HG03342 (cell line): ENCODE measurements at regions not wholly inside any gene's neighbourhood (a gene's known extent, or its start where the extent isn't known, plus 50 kb on each side); places are given as distances from the start of the nearest gene placed in this dataset.
A peak's percentile ranks its signal among the peaks of the same experiment; 100 is the strongest.

Experiments
- ATAC-seq: cut with Tn5 transposase; IDR thresholded peaks from one replicate; pipeline ENCODE4 v1.9.1; 2021; ENCODE audit warnings: mild to moderate bottlenecking, moderate library complexity; ENCODE audit not compliant: unreplicated experiment

DNA sequence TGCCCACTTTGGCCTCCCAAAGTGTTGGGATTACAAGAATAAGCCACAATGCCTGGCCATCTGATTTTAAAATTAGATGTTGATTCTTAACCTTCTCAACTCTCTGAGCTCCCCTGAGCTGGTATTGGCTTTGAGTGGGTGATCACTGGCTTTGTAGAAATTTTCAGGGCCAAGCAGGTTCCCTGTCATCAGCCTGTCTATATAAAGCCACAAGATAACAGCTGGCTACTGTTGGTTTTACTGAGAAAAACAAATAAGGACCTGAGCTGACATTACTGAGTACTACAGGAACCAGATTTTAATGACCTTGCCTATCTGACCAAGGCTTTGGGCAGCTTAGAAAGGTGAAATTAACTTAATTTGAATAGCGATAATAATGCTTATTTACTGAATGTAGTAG, 153.6 kb downstream of the MSX2 start:
- ATAC-seq = no peak

DNA sequence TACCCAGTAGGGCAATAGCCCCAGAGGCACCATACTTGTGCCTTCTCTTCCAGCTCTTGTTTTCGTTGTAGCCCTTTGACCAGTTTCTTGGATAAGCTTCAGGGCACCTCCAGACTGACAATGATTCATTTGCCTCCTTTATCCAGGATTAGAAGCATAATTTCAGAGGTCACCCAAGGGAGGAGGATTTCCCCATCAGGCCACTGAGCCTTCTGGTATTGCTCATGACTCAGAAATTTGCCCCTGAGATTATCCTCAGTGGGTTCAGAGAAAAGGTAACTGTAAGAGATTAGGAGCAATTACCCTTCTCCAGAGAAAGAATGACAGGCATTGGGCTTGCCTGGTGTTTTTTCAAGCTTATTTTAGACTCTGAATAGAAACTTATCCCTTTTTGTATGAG, 147.9 kb downstream of the MSX2 start:
- ATAC-seq = no peak

DNA sequence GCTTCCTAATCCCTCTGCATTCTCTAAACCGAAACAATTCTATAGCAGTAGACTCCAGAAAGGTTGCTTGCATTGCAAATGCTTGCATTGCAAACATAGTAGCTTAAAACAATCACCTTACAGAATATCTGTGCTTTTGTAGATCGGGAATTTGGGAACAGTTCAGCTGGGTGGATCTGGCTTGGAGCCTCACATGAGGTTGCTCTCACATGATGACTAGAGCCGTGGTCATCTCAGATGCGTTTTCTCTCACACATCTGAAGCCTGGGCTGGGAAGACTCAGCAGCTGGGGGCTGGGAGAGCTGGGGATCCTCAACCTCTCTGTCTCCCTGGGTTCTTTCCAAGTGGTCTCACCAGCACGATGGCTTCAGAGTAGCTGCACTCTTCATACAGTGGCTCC, 127.8 kb downstream of the MSX2 start:
- ATAC-seq = no peak

DNA sequence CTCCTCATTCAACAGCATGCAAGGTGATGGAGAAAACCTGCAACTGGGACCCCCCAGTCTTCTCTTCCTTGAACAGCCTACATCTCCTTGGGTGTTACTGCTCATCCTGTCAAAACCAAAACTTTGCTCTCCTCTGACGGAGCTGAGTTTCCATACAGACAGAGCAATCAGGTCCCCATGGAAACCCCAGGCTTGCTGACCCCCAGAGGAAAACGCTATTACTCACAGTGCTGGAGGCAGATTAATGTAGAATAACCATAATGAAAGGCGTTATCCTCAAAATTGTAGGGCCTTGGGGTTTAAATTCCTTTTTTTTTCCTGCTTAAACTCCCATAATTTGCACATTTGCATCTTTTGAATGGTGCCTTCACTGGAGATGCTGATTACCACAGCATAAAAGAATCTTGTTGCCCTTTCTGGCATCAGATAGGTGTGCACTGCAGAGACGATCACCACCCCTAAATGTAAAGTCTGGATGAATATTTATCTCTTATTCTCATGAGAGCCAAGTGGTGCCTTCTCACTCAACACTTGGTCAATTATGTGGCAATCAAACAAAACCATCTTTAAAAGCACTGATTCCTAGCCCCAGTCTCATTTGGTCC, 126.3 kb downstream of the MSX2 start:
- no peak for ATAC-seq

DNA sequence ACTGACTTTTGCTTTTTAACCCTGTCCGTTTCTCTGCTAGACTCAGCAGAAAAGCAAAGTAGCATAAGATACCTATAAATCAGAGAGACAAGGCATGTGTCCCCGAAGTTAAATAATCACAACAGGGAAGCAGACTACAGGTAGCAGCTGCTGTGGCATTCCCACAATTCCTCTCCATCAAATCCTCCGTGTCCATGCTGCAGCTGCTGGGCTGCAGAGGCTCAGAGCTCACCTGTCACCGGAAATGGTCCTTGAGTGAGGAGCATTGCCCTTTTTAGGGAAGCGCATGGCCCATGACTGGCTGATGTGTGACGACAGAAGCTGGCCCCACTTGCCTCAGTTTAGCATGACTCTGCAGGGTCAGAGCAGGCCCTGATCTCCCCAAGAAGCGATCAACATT, 125.0 kb downstream of the MSX2 start:
- no peak for ATAC-seq

DNA sequence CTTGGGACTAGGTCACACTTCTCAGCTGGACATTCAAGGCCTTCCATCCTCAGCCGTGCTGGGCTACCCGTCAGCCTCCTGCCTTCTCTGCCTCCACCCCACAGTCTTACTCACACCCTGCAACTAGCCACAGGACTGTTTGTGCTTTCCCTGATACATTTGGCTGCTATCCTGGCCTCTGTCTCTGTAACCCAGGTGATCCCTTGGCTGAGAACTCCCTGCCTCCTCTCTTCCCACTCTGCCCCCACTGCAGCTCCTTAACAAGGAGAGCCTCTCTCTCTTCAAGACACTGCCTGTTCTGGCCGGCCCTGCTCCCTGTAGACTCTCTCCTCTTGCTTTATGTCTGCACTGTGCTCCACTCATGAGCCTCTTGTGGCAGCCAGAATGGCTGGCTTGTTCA, 120.6 kb downstream of the MSX2 start:
- ATAC-seq = no peak

DNA sequence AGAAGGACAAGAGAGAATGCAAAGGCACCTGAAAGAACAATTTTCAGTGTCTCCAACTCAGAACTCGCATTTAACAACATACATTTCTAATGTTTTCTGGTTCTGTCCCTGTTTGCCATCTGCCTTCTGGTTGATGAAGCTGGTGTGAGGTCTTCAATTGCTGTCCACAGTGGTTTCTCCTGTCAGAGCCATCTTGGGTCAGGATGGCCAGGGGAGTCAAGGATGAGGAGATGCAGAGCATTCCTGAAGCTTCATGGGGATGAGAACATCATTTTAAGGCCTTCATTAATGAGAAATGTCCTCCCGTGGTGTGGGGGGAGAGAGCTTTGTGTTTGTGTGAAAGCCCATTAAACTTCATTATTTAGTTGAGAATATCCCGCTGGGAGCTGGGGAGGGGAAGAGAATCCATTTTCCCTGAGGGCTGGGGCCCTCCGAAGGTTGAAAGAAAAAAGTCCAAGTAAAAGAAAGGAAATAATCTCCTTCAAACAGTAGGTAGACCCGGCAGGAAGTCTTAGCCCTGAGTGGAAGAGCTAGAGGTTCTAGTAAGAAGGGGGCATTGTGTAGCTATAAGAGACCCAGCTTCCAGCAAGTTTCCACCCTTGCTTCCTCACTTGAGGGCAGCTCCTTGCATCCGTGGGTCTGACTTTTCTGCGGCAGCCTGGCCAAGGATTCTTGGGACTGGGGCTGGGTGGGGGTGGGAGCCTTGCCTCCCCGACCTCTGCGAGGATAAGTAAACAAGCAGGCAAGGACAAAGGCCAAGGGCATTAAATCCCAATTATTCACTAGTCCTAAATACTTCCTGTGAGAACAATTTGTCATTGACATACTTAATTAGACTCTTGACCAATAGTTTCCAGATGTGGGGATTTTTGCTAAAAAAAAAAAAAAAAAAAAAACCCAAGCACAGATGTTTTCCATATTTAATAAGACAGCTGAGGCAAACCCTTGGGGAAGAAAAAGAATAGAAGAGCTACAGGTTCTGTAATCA, 119.2 kb downstream of the MSX2 start:
- ATAC-seq = no peak

DNA sequence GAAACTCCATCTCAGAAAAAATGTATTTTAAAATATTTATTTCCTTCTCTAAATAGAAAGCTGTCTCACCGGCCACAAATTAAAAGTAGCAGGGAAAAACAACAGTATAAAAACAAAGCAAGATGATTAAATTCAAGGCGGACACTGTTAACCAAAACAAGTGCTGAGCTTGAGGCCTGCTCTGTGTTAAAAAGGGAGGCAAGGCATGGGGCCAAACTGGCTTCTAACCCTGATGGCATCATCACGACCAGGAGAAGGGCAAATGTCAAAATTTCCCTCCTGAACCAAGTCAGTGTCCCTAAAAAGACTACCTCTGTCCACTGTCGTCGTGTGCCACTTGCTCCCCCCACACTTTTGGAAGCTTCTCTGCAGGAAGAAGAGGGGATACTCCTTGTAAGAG, 116.1 kb downstream of the MSX2 start:
- ATAC-seq = no peak

DNA sequence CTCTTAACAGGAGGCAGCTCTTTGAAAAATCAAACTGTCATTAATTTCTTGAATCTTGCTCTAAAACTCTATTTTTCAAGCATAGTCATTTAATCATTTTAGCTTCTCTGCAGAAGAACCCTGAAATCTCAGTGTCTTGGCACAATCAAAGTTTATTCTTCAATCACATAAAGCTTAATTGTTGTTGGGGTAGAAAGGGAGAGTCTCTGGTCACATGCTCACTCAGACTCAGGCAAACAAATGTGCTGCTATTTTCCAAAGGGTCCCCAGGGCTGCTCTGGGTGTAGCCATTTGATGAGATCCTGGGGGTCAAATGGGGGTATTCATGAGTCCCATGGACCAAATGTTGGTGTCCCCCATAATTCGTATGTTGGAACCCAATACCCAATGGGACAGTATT, 114.8 kb downstream of the MSX2 start:
- ATAC-seq = no peak

DNA sequence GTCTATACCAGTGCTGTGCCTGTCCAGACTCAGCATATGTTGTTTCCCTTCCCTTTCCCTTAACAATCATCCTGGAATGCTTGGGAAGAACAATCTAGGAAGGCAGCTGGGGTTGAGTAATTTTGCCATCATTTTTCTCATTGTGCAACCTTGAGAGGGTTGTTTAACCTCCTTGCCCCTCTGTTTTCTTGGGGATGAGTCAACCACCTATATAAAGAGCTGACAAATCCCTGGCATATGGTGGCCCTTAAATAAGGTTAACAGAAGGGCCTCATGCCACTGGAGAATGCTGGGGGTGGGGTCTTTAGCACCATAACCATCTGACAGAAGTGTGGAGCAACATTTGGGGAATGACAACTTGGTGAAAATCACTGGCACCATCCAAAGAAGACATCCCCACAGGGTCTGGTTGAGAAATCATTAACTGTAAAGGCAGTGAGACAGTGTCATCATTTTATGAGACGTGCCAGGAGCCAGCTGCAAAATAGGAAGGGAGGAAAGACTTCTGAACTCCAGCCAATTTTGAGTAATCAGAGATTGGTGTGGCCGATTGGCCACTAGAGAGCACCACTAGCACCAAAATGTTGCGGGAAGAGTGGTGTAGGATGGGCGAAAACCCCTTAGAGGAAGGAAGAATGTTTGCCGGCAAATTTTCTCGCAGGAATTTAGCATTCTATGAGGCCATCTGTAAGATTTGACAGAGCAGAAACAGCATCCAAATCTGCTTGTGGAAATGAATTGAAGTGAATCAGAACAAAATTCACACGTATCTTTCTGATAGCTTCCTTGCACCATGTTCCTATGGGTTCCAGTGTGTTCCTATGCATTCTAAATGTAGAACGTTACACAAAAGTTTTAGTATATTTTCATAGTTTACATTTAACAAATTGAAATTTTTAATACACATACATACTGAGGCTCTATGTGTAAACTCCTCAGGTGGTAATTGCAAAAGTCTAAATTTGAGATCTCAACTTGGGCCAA, 113.8 kb downstream of the MSX2 start:
- ATAC-seq = no peak

DNA sequence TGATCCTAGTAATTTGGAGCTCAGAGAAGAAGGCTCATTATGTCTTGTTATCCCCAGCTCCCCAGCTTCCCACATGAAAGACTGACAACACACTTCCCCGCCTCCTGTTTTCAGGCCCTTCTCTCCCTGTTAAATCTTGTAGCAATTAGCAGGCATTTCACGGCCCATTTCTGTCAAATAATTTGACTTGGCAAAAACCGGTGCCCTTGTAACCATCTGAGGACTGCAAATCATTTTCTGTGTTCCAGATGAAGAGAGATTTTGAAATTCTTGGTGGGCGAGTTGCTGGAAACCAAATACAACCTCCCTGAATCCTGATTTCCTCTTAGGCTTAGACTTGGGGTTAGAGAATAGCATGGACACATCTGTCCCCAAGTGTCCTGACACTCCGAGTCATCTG, 109.7 kb downstream of the MSX2 start:
- no peak for ATAC-seq

DNA sequence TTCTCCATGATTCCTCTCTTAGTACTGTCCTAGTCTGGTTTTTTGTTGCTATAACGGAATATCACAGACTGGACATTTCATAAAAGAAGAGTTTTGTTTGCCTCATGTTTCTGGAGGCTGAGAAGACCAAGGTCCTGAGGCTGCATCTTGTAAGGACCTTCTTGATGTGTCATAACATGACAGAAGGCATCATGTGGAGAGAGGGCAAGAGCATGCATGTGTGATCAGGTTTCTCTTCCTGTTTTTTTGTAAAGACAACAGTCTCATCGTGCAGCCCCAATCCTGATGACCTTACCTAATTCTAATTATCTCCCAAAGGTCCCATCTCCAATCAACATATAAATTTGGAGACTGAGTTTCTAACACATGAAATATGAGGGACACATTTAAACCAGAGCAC, 108.4 kb downstream of the MSX2 start:
- ATAC-seq = peak; percentile 66

DNA sequence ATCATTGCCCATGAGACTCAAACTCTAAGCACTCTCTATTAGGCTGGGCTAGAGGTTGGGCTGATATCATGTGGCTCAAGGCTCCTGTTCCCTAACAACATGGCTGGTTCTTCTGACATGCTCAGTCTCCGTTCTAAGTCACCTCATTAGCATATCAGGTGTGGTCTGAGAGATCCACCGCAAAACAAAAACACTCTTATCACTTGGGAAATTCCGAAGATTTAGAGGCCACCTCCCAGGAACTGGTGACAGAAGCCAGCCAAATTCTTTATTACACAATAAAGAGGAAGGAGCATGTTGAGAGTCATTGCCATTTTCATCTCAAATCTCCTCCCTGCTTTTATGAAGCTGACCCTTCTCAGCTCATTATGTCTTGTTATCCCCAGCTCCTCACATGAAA, 107.6 kb downstream of the MSX2 start:
- no peak for ATAC-seq

DNA sequence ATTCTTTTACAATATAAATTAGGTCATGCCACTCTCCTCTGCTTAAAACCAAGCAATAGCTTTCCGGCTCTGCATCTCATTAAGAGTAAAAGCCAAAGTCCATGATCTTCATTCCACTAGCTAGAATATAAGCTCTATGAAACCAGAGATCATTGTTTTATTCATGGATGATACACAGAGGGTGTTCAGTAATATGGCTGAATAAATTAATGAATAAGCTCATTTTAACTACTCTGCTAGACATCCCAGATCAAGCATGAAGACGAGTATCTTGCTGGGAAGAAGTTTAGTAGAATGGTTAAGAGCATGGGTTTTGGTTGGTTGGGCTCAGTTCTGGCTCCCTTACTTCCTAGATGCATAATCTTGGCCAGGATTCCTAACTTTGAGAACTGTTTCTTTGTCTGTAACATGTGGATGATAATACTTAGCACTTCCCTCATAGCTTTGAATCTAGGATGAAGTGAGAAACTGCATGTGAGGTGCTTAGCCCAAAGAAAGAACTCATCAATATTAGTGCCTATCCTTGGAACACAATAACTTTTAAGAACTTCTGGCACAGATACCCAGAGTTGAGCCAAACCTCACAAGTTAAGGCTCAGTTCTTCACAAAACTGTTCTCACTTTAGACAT, 106.8 kb downstream of the MSX2 start:
- no peak for ATAC-seq

DNA sequence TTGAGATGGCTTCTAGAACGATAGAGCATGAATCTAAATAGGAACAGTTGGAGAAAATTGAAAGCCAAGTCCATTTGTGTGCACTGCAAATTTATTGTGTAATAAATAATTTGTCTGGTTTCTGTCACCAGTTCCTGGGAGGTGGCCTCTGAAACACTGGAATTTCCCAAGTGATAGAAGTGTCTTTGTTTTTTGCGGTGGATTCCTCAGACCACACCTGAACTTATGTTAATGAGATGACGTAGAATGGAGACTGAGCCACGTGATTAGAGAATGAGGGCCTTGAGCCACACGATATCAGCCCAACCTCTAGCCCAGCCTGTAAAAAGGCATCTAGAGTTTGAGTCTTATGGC, 105.1 kb downstream of the MSX2 start:
- ATAC-seq = no peak

DNA sequence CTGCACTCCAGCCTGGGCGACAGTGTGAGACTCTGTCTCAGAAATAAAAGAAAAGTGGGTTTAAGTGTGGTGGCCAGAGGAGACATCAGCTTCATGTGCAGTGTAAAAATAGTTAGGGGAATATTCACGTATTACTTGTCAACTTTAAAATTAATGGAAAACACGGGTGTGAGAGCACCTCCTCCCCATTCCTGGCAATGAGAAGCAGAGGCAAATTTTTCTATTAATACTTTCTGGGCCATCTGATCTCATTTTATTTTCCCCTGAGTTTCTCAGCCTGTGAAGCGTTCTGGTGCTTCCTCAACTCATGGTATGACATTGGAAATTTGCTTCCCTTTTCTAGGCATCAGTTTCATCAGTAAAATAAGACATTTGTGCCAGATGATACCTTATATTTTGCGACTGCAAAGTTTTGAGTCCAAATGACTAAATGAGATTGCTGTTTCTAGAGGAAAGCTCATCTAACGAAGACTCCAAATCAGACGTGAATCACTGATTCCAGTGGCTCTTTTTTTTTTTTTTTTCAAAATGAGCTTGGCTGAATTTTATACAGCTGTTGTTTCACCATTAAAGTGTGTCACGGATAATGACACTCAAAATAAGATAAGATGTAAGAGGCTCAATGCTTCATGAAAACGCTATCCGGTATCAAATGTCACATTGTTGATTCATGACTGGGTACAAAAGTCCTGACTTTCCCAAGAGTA, 104.6 kb downstream of the MSX2 start:
- no peak for ATAC-seq

DNA sequence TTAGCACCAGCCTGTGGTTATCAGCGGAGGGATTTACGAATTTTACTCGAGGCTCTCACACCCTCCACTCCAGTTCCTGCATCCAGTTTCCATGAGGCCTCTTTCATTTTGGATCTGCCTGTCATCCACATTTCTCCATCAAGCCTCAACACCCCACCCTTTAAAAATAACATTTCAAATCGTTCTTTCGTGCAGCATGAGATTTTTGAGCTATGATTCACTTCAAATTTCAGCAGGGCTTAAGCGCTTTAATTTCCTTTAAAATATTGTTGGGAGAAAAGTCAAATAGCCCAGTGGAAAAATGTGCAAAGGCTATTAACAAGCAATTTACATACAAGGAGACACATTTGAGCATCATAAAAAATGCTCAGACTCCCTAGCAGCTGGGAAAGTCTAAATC, 103.2 kb downstream of the MSX2 start:
- ATAC-seq = no peak

DNA sequence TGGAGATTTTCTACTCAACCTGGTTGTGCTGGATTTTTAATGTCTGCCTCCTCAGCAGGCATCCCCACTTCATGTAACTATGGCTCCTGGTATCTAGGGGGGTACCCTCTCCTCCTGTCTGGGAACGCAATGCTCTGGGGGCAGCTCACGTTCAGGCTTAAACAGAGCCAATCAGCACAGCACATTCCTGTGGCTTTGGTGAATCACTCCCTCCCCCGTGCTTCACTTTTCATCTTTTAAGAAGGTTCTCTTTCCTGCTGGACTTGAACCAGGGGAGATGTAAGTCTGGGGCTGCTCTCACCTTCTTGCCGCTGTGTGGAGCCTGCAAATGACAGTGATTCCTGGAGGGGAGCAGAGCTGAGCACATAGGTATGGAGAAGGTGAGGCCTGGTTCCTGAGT, 101.2 kb downstream of the MSX2 start:
- no peak for ATAC-seq

DNA sequence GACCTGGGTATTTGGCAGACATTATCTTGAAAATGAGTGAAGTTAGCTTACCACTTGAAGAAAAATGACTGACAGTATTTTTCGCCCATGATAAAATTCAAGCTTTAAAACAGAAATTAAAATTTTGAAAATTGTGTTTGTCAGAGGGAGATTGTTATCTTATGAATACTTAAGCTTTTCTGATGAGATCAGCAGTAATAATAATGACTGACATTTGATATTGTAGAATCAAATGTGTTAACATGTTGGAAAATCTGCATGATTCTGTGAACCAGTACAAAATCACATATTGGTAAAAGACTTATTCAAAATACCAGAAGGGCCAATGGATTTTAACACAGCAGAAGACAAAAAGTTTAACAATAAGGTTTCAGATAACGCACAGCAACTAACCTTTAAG, 94.0 kb downstream of the MSX2 start:
- ATAC-seq = no peak

DNA sequence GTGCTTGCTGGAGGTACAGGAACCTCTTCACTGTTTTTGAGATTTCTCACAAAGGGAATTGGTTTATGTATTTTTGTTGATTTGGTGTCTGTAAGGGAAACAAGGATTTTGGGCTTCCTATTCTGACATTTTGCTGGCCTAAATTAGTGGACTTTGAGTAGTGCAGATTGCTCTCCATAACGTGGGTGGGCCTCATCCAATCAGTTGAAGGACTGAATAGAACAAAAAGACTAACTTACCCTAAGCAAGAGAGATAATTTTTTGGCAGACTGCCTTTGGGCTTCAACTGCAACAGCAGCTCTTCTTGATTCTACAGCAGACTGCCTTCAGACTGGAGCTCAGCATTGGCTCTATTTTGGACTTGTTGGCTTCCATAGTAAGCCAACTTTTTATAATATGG, 93.2 kb downstream of the MSX2 start:
- ATAC-seq = no peak
